Stimulated activated CD4-positive, alpha-beta T cell treated with anti-CD3 and anti-CD28 coated beads, TNF-alpha, amount 100 ng/mL, for 24 hours (primary cell): ENCODE measurements at regions not wholly inside any gene's neighbourhood (a gene's known extent, or its start where the extent isn't known, plus 50 kb on each side); places are given as distances from the start of the nearest gene placed in this dataset.
"Not testable (repeated sequence)": the region's sequence is repeated elsewhere in the genome, so short reads cannot be mapped to it uniquely, and the experiment has no call there.

Experiments used
- DNase-seq, 3 experiments: peaks; one replicate each; pipeline ENCODE4 v3.0.0-alpha.2; 2020; ENCODE audit warnings: low read depth in 3 of 3

DNA sequence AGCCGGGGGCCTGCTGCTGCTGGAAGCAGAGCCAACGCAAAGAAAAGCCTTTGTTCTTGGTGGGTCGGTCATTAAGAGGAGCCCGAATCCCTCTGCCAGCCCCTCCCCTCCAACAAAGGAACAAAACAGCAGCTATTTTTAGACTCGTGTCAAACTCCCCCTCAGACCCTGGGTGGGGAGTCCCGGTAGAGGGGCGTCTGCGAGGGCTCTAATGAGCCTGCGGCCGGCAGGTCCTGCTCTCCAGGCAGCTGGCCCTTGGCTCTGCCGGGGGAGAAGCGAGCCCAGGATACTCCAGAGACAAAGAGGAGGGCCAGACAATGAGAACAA, 114.0 kb downstream of the LHX2 start:
- DNase-seq, result no peak

DNA sequence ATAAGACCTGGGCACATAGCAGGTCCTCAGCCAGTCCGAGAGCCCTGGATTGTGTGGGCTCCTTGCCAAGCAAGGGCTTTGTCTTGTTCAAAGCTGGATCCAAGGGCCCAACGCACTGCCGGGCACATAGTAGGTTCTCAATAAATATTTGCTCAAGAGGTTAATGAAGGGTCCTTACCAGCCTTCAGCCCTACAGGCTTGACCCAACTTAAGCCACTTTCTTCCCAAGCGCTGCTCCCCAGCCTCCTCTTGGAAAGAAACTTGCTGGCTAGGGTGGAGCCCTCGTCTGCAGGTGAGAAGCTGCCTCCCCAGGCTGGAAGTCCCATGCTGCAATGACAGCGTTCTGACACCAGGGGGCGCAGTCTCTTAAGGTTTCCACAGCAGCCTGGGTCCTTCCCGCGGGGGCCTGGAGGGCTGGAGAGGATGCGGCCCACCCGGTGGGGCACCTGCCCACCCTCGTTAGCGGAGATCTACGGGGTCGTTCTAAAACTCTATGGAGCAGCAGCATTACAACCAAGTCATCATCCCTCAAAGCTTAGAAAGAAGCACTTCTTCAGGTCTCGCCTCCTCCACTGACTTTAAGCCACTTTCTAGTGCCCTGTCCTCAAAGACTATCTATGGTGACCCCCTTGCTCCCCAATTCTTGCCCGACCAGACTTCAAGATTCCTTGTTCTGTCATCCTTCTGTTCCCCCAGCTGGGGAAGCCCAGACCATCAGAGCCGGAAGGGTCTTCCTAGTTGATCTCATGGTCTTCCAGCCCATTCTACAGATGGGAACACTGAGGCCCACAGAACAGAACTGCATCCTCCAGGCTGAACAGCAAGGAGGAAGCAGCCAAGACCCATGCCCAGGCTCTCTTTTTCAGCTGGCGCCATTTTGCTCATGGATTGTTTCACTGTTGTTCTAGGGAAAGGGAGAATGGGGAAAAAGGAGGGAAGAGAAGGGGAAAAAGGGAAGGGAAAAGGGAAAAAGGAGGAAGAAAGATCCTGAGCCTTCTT, 115.4 kb downstream of the LHX2 start:
- peak; percentile 63 to 77 (median 69) for DNase-seq

DNA sequence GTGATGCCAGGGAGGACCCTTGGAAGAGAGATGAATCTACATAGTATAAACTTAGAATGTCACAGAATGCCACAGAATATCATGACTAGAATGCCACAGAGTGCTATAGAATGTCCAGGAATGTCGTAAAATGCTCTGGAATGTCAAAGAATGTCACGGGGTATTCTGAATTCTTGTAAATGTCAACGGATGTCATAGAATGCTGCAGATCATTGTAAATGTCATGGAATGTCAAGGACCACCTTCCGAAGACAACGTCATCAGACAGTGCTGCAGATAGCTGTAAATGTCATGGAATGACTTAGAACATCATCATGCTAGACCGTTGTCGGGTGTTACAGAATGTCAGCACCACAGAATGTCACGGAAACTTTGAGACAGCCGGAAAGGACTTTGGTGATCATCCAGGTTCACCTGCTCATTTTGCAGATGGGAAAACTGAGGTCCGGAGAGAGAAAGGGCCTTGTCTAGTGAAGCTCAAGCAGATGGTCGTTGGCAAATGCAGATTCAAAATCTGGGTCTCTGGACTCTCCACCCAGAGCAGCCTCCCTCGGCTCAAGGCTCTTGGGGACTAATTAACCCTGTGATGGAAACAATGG, 117.1 kb downstream of the LHX2 start:
- no peak for DNase-seq

DNA sequence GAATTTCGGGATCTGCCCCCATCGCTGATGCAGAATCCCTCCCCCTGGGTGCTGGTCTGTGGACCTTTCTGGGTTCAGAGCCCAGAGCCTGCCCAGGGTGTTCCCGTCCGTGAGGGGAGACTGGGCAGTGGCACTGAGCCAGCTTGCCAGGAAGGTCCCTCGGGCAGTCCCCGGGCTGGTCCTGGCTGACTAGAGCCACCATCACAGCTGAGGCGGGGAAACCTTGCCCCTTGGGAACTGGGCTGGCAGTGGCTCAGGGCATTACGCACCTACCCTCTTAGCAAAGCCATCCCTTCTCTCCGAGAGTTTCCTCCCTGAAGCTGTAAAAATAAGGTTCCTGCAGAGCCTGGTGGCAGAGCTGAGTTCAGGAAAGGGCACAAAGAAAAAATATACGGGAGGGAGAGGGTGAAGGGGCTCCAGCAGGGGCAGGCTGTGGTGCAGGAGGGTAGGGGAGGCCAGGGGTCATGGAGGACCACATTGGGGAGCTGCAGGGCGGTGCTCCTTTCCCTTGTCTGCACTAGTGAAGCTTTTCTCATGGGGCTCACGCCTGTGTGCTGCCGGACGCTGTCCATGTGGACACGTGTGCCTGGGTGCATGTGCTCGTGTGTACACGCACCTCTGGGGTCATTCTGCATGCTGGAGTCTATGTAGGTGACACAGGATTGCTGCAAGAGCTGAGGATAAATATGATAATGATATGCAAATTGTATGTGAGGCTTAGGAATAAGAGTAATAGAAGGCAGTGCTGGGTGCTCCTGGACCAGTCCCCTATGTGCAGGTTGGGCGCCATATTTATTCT, 118.9 kb downstream of the LHX2 start:
- no peak for DNase-seq

DNA sequence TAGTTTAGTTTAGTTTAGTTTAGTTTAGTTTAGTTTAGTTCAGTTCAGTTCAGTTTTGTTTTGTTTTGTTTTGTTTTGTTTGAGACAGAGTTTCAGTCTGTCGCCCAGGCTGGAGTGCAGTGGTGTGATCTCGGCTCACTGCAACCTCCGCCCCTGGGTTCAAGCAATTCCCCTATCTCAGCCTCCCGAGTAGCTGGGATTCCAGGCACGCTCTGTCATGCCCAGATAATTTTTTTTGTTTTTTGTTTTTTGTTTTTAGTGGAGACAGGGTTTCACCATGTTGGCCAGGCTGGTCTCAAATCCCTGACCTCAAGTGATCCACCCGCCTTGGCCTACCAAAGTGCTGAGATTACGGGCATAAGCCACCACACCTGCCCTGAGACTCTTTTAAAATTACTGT, 120.0 kb downstream of the LHX2 start:
- DNase-seq, result not testable (repeated sequence)

DNA sequence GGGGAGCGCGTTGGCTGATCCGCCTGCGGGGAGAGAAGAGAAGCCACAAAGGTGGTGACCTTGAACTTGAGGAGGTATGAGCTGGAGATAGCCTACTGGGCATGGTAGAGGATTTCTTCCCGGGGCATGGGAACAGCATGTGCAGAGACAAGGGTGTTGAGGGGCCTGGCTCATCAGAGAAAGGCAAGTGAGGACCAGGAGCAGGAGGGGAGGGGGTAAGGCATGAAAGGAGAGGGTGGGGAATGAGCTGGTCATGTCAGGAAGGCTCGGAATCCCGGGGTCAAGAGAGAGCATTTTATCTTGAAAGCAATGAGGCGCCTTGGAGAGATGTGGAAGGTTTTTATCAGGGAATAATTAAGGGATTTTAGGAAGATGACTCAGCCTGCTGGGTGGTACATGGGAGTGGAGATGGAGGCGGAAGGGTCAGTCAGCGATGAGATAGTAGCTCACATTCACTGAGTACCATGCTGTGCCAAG, 121.1 kb downstream of the LHX2 start:
- DNase-seq, result no peak

DNA sequence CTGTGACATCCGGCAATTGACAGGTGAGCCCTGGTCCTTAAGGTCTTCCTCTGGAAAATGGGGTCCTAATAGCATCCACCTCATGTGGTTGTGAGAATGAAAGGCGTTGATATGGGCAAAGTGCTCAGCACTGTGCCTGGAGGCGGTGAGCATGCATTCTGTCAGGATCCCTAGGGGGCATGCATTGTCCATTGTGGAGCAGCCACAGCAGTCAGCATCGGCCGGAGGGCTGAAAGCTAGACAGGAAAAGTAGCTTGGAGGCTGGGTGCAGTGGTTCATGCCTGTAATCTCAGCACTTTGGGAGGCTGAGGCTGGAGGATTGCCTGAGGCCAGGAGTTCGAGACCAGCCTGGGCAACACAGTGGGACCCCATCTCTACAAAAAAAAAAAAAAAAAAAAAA, 122.2 kb downstream of the LHX2 start:
- DNase-seq, result peak in 1 of 3 experiments; percentile 25

DNA sequence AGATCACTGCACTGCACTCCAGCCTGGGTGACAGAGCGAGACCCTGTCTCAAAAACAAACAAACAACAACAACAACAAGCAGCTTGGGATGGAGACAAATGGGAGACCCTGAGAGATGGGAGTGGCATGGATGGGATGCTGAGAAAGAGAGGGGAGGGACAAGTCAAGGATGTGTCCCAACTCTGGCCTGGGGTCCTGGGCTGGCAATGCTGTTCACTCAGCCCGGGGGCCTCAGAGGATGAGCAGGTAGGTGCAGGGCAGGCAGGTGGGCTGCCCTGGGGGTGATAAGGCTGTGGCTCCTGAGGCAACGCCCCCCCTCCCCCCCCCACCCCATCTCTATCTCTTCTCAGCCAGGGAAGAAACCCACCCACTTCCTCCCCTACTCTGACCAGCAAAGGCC, 123.0 kb downstream of the LHX2 start:
- DNase-seq, result no peak

DNA sequence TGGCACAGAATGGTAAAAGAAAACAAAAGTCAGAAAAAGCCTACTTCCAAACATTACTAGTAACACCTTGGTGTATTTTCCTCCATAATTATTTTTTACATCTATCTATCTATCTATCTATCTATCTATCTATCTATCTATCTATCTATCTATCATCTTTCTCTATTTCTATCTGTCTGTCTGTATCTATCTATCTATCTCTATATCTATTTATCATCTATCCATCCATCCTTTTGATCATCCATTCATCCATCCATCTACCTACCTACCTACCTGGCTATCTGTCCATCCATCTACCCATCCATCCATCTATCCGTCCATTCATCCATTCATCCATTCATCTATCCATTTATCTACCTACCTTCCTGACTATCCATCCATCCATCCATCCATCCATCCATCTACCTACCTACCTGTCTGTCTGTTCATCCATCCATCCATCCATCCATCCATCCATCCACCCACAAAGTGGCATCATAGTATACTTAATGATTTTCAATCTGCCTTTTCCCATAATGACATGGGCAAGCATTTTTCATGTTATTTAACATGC, 121.9 kb upstream of the NEK6 start:
- DNase-seq, result no peak

DNA sequence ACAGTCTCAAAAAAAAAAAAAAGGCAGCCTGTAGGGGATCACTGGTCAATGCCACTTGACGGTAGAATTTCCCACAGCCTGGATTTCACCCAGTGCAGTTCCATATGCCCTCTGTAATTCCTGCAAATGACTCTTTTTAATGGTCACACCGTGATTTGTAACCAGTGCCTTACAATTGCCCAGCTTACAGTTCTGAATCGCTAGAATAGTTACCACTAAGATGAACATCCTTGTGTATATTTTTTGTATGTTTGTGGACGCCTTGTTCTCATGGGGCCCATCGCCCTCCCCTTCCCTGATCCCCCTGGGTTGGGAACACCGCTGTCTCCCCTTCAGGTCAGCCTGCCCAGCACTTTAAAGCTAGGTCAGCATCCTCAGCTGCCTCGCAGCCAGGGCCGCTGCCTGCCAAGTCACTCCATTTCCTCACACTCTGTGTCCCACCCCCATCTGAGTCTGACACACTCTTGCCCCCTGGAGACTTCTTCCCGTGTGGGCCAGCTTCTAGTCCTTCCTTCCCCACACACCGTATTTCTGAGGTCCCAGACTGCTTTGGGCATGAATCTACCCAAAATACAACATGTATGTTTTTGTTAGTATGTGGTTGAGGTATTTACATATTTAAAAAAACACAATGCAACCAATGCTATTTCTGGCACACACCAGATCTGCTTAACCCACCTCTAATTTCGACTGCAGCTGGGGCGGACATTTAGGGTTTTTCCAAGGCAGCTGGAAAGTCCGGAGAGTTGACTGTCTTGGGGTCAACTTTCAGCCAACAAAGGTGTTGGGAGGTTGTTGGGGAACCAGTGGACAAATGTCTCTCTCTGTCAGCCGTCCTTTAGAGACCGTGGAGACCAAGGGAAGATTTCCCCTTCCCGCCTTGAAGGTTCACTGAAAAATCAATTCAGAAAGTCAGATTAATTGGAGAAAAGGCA, 120.5 kb upstream of the NEK6 start:
- DNase-seq, result no peak

DNA sequence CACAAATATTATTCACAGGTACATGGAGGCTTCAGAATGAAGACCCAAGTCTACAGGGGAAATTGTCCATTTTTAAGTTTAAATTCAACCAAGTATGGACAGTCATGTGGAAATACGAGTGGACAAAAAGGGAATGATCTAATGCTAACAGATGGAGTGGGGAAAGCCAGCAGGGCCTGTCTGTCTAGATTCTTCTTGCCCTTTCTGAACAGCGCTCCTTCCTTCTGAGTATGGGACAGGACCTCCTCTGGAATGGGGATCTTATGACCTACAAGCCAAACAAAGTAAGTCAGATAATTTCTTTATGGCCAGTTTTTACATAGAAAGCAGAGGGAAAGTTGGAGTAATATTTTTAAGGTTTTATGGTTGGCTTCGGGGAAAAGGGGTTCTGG, 119.8 kb upstream of the NEK6 start:
- DNase-seq, result no peak

DNA sequence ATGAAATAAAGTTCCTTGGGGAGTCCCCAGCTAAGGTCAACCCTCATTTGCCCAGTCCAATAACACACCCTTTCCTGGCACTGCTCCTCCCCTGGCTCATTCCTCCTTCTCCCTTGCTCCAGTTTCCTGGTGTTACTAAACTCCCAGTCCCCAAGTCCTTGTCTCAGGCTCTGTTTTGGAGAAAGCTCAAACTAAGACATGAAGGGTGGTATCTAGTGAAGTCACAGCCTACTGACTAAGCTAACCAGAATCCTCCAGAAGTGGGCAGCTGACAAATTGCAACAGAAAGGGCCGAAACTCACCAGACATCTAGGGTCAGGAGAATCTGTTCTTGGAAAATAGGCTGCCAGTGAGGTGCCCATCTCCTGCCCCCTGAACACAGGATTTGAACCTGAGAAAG, 118.7 kb upstream of the NEK6 start:
- DNase-seq, result no peak

DNA sequence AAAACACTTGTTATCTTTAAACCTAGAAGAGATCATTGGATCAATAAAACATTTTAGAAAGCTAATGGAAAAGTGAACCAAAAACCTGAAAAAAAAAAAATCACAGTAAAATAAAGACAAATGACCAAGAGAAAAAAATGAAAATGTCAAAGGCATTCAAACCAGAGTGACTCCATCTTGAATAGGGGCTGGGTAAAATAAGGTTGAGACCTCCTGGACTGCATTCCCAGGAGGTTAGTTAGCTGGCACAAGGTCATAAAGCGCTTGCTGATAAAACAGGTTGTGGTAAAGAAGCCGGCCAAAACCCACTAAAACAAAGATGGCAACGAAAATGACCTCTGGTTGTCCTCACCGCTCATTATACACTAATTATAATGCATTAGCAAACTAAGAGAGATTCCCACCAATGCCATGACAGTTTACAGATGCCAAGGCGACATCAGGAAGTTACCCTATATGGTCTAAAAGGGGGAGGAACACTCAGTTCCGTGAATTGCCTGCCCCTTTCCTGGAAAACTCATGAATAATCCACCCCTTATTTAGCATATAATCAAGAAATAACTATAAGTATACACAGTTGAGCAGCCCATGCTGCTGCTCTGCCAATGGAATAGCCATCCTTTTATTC, 116.7 kb upstream of the NEK6 start:
- no peak for DNase-seq

DNA sequence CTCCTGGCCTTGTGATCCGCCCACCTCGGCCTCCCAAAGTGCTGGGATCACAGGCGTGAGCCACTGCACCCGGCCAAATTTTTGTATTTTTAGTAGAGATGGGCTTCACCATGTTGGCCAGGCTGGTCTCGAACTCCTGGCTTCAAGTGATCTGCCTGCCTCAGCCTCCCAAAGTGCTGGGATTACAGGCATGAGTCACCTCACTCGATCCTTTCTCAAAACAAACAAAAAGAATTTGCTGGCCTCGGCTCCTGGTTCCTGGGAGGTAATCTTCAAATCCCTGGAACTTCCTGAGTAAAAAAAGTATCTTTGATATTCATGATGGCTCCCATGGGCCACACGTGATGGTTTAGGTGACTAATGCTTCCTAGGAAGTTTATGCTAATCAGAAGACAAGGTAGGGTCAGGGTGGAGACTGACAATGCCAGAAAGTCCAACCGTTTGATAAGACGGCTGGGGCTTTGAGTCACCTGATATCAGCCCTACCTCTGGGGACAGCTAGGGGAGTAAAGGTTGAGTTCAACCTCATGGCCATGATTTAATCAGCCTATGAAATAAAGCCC, 113.1 kb upstream of the NEK6 start:
- not testable (repeated sequence) for DNase-seq

DNA sequence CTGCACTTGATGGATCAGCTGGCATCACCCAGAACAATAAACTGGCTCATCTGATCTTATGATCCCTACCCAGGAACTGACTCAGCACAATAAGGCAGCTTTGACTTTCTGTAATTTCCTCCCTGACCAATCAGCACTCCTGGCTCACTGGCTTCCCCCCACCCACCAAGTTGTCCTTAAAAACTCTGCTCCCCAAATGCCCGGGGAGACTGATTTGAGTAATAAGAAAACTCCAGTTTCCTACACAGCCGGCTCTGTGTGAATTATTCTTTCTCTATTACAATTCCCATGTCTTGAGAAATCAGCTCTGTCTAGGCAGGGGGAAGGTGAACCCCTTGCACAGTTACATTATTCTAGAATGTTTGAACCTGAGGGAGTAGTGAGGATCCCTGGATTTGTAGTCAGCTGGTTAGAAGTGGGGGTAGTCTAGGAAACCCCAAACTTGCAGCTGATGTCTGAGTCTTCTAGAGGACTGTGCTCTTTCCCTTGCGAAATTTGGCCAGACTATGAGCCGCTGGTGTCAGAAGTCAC, 111.7 kb upstream of the NEK6 start:
- DNase-seq, result no peak

DNA sequence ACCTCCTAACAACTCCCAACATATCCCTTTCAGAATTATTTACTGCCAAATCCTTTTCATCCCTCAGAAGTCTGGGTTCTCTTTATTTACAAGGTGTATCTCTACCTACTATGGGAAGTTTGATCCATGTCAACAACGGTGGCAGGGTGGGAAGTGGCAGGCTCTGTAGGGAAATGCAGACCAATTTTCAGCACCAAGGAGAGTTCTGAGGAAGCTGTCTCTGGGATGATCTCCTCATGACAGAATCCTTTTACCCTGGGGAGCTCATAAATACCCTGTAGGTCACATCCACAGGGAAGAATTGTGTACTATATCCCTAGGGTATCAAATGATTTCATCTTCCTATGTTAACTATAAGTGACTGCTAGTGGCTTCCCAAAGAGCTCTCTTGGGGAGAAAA, 107.8 kb upstream of the NEK6 start:
- DNase-seq, result no peak

DNA sequence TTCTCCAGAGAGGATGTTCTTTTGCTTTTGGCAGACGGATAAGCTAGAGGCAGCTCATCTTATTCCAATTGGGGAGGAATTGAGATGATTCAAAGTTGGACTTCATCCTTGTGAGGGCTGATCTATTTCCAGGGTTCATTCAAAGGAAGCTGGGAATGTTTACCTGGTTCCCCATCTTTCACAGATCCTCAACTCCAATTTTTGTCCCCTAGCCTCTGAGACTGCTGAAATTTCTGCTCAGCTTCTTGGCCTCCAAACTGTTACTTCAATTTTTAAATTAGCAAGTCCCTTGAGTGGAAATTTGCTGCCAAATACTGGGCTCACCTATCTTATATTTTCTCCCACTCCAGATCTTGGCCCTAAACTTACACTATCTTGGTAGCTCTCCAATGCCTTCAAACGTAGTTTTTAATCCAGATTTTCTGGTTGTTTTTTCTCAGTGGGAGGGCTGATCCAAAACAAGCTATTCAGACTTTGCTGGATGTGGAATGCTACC, 93.9 kb upstream of the NEK6 start:
- DNase-seq, result no peak

DNA sequence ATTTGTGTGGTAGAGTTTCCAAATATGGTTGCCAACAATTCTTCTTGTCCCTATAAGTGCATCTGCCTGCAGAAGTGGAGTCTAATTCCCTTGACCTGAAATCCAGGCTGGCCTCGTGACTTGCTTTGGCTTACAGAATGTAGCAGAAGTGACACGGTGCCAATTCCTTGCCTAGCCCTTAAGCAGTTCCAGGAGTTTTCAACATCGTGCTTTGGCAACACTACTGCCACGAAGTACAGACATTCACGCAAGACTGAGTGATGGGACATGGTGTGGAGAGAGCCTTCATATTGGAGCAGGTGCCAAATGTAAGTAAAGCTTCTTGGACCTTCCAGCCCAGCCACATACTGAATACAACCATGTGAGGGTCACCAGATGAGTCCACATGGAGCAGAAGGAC, 92.9 kb upstream of the NEK6 start:
- DNase-seq, result no peak

DNA sequence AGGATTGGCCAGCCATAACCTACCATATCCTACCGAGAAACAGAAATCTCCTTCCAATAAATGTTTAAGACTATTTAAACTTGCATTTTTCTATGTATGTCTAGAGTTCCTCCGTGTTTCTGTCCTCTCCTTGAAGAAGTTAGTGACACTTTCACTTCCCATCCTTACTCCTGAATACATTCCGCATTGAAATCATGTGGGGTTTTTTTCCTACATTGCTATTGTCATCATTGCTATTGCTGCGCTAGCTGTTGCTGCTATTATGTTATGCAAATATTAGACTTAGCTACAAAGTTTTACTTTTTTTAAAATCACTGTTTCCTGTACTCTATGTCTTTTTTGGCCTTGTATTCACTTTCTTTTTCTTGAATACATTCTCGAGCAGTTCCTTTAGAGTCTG, 83.3 kb upstream of the NEK6 start:
- no peak for DNase-seq

DNA sequence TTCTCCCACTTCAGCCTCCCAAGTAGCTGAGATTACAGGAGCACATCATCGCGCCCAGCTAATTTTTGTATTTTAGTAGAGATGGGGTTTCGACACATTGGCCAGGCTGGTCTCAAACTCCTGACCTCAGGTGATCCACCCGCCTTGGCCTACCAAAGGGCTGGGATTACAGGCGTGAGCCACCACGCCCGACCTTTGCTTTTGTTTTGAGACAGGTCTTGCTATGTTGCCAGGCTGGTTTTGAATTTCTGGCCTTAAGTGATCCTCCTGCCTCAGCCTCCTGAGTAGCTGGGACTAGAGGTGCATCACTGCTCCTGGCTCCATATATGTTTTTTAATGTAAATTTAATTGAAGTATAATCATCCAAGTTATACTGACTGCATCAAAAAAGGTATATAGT, 80.2 kb upstream of the NEK6 start:
- not testable (repeated sequence) for DNase-seq
